Activated CD8-positive, alpha-beta T cell treated with anti-CD3 and anti-CD28 coated beads, Interleukin-2, amount 10 ng/mL, durations not matched to agents 7 days and 5 days (primary cell): ENCODE measurements at regions not wholly inside any gene's neighbourhood (a gene's known extent, or its start where the extent isn't known, plus 50 kb on each side); places are given as distances from the start of the nearest gene placed in this dataset.

Experiments used
- ATAC-seq: fragments of 150-1000 bp; cut with Tn5 transposase; one replicate; pipeline ENCODE4 v1.10.0; 2021; ENCODE audit warnings: moderate library complexity
- CTCF ChIA-PET: fragments of 350-600 bp; sonication (Branson Sonifier 250); formaldehyde crosslinking; loops from one replicate; lab custom pipeline; 2021; ENCODE audit warnings: antibody characterized with exemption; lab: Charles Lee
- POLR2A ChIA-PET: fragments of 350-600 bp; sonication (Branson Sonifier 250); formaldehyde crosslinking; loops from one replicate; lab custom pipeline; 2021; ENCODE audit warnings: antibody characterized with exemption; lab: Charles Lee
- DNase-seq: peaks from one replicate; pipeline ENCODE4 v3.0.0-alpha.2; 2020
- H3K27ac Mint-ChIP-seq: one replicate; pipeline ENCODE4 v1.8.0; 2021; ENCODE audit warnings: mild to moderate bottlenecking, mixed read lengths
- H3K27me3 Mint-ChIP-seq: one replicate; pipeline ENCODE4 v1.8.0; 2021; ENCODE audit warnings: low read depth, mixed read lengths
- H3K36me3 Mint-ChIP-seq: one replicate; pipeline ENCODE4 v1.8.0; 2021; ENCODE audit warnings: low read depth, mixed read lengths
- H3K4me1 Mint-ChIP-seq: one replicate; pipeline ENCODE4 v1.8.0; 2021; ENCODE audit warnings: low read depth, mixed read lengths
- H3K4me3 Mint-ChIP-seq: one replicate; pipeline ENCODE4 v1.8.0; 2021; ENCODE audit warnings: mild to moderate bottlenecking, mixed read lengths
- H3K9me3 Mint-ChIP-seq: one replicate; pipeline ENCODE4 v1.8.0; 2022; ENCODE audit warnings: mixed read lengths; ENCODE audit not compliant: insufficient read depth

GRCh38 chr5:175765858-175766257 lies 105.5 kb upstream of the CPLX2 start:
- peaks cover 5% of the 10 kb centered on the region for H3K4me1 Mint-ChIP-seq
- no peaks in the 10 kb centered on the region for H3K9me3 Mint-ChIP-seq
- POLR2A ChIA-PET: no interaction called here
- no peak overlapping the region for H3K27ac Mint-ChIP-seq
- H3K36me3 Mint-ChIP-seq: no peaks in the 10 kb centered on the region
- DNase-seq (no peak), ATAC-seq (no peak)
- CTCF ChIA-PET: interaction anchor here (1.4 kb wide), 1 partner anchor 36 kb away, joined by 4 read pairs; no protein-coding TSS in a partner anchor
- H3K4me3 Mint-ChIP-seq: no peak overlapping the region
- H3K27me3 Mint-ChIP-seq: peaks cover 15% of the 10 kb centered on the region

GRCh38 chr5:175766963-175767362 lies 104.4 kb upstream of the CPLX2 start:
- no peaks in the 10 kb centered on the region for H3K9me3 Mint-ChIP-seq
- ATAC-seq (no peak), DNase-seq (no peak)
- POLR2A ChIA-PET: no interaction called here
- H3K4me3 Mint-ChIP-seq: no peak overlapping the region
- H3K4me1 Mint-ChIP-seq: peaks cover 5% of the 10 kb centered on the region
- CTCF ChIA-PET: no interaction called here
- H3K27ac Mint-ChIP-seq: no peak overlapping the region
- H3K27me3 Mint-ChIP-seq: peaks cover 21% of the 10 kb centered on the region
- no peaks in the 10 kb centered on the region for H3K36me3 Mint-ChIP-seq

- Mint-ChIP-seq H3K4me1 (no peaks in the 10 kb centered on the region), H3K36me3 (no peaks in the 10 kb centered on the region)
- no peak for DNase-seq
These were observed 98.4 kb upstream of the CPLX2 start for GRCh38 chr5:175772747-175773533.

GRCh38 chr5:175773534-175774070 lies 97.8 kb upstream of the CPLX2 start:
- Mint-ChIP-seq H3K9me3 (no peaks in the 10 kb centered on the region), H3K4me3 (no peak overlapping the region), H3K4me1 (no peaks in the 10 kb centered on the region), H3K36me3 (no peaks in the 10 kb centered on the region), H3K27ac (no peak overlapping the region), H3K27me3 (peaks cover 37% of the 10 kb centered on the region)
- ATAC-seq (no peak), DNase-seq (no peak)
- ChIA-PET POLR2A (no interaction called here), CTCF (no interaction called here)

More at GRCh38 chr5:175772747-175773533, 98.4 kb upstream of the CPLX2 start:
- ChIA-PET CTCF (no interaction called here), POLR2A (no interaction called here)
- Mint-ChIP-seq H3K4me3 (no peak overlapping the region), H3K27ac (no peak overlapping the region), H3K9me3 (no peaks in the 10 kb centered on the region), H3K27me3 (peaks cover 40% of the 10 kb centered on the region)
- ATAC-seq: no peak

- ChIA-PET CTCF (no interaction called here), POLR2A (no interaction called here)
- no peaks in the 10 kb centered on the region for H3K4me1 Mint-ChIP-seq
- peaks cover 40% of the 10 kb centered on the region for H3K27me3 Mint-ChIP-seq
- H3K4me3 Mint-ChIP-seq: no peak overlapping the region
- no peaks in the 10 kb centered on the region for H3K9me3 Mint-ChIP-seq
- H3K36me3 Mint-ChIP-seq: no peaks in the 10 kb centered on the region
- DNase-seq (no peak), ATAC-seq (no peak)
- no peak overlapping the region for H3K27ac Mint-ChIP-seq
These were observed 96.0 kb upstream of the CPLX2 start for GRCh38 chr5:175775416-175775815.

- H3K4me3 Mint-ChIP-seq: no peak overlapping the region
- DNase-seq: no peak
- ChIA-PET POLR2A (no interaction called here), CTCF (no interaction called here)
- H3K27ac Mint-ChIP-seq: no peak overlapping the region
- no peaks in the 10 kb centered on the region for H3K36me3 Mint-ChIP-seq
- no peaks in the 10 kb centered on the region for H3K9me3 Mint-ChIP-seq
- ATAC-seq: no peak
- peaks cover 25% of the 10 kb centered on the region for H3K27me3 Mint-ChIP-seq
- no peaks in the 10 kb centered on the region for H3K4me1 Mint-ChIP-seq
These were observed 92.4 kb upstream of the CPLX2 start for GRCh38 chr5:175778951-175779503.

- Mint-ChIP-seq H3K27ac (no peak overlapping the region), H3K27me3 (peaks cover 28% of the 10 kb centered on the region), H3K4me1 (no peaks in the 10 kb centered on the region), H3K36me3 (no peaks in the 10 kb centered on the region), H3K9me3 (no peaks in the 10 kb centered on the region), H3K4me3 (no peak overlapping the region)
- ATAC-seq (no peak), DNase-seq (no peak)
- CTCF ChIA-PET: interaction anchor here (0.9 kb wide), 1 partner anchor 54 kb away, joined by 3 read pairs; no protein-coding TSS in a partner anchor
- POLR2A ChIA-PET: no interaction called here
These were observed 87.6 kb upstream of the CPLX2 start for GRCh38 chr5:175783739-175784138.

GRCh38 chr5:175784230-175784629 lies 87.1 kb upstream of the CPLX2 start:
- CTCF ChIA-PET: no interaction called here

GRCh38 chr5:175785681-175786080 lies 85.7 kb upstream of the CPLX2 start:
- Mint-ChIP-seq H3K36me3 (no peaks in the 10 kb centered on the region), H3K27ac (no peak overlapping the region), H3K27me3 (peaks cover 22% of the 10 kb centered on the region), H3K4me1 (no peaks in the 10 kb centered on the region), H3K9me3 (no peaks in the 10 kb centered on the region), H3K4me3 (no peak overlapping the region)
- ChIA-PET CTCF (no interaction called here), POLR2A (no interaction called here)
- DNase-seq (no peak), ATAC-seq (no peak)

More at GRCh38 chr5:175784230-175784629, 87.1 kb upstream of the CPLX2 start:
- no peak for DNase-seq
- no peak overlapping the region for H3K27ac Mint-ChIP-seq
- H3K4me3 Mint-ChIP-seq: no peak overlapping the region
- no peak for ATAC-seq
- POLR2A ChIA-PET: no interaction called here
- H3K4me1 Mint-ChIP-seq: no peaks in the 10 kb centered on the region
- H3K9me3 Mint-ChIP-seq: no peaks in the 10 kb centered on the region
- H3K36me3 Mint-ChIP-seq: no peaks in the 10 kb centered on the region
- peaks cover 28% of the 10 kb centered on the region for H3K27me3 Mint-ChIP-seq

GRCh38 chr5:175788155-175788787 lies 83.1 kb upstream of the CPLX2 start:
- peaks cover 16% of the 10 kb centered on the region for H3K27me3 Mint-ChIP-seq
- no peak overlapping the region for H3K27ac Mint-ChIP-seq
- no peak for DNase-seq
- ChIA-PET CTCF (no interaction called here), POLR2A (interaction anchor here (0.6 kb wide), 1 partner anchor 591 kb away, joined by 3 read pairs; no protein-coding TSS in a partner anchor)
- no peaks in the 10 kb centered on the region for H3K4me1 Mint-ChIP-seq
- no peaks in the 10 kb centered on the region for H3K9me3 Mint-ChIP-seq
- no peak overlapping the region for H3K4me3 Mint-ChIP-seq
- no peak for ATAC-seq
- no peaks in the 10 kb centered on the region for H3K36me3 Mint-ChIP-seq

- ChIA-PET POLR2A (no interaction called here), CTCF (no interaction called here)
- no peak for DNase-seq
- no peak overlapping the region for H3K4me3 Mint-ChIP-seq
- no peak for ATAC-seq
- H3K27ac Mint-ChIP-seq: no peak overlapping the region
- peaks cover 16% of the 10 kb centered on the region for H3K27me3 Mint-ChIP-seq
- H3K9me3 Mint-ChIP-seq: no peaks in the 10 kb centered on the region
- no peaks in the 10 kb centered on the region for H3K4me1 Mint-ChIP-seq
- no peaks in the 10 kb centered on the region for H3K36me3 Mint-ChIP-seq
These were observed 81.7 kb upstream of the CPLX2 start for GRCh38 chr5:175789670-175790069.

GRCh38 chr5:175790796-175791195 lies 80.6 kb upstream of the CPLX2 start:
- ChIA-PET CTCF (no interaction called here), POLR2A (no interaction called here)
- no peaks in the 10 kb centered on the region for H3K36me3 Mint-ChIP-seq
- no peaks in the 10 kb centered on the region for H3K9me3 Mint-ChIP-seq
- no peaks in the 10 kb centered on the region for H3K4me1 Mint-ChIP-seq
- no peak overlapping the region for H3K27ac Mint-ChIP-seq
- no peak overlapping the region for H3K4me3 Mint-ChIP-seq
- DNase-seq (no peak), ATAC-seq (no peak)
- peaks cover 16% of the 10 kb centered on the region for H3K27me3 Mint-ChIP-seq
